GM10248 (cell line): ENCODE measurements at regions not wholly inside any gene's neighbourhood (a gene's known extent, or its start where the extent isn't known, plus 50 kb on each side); places are given as distances from the start of the nearest gene placed in this dataset.

Experiments
- CTCF ChIA-PET: fragments of 300-600 bp; sonication (Branson Sonifier 250); formaldehyde crosslinking; extraction: SDS; loops from one replicate; lab custom pipeline; 2021; ENCODE audit warnings: antibody characterized with exemption; lab: Yijun Ruan, JAX
- POLR2A ChIA-PET: fragments of 350-650 bp; sonication (Branson Sonifier 250); formaldehyde crosslinking; extraction: SDS; loops from one replicate; lab custom pipeline; 2020; ENCODE audit warnings: antibody characterized with exemption; lab: Yijun Ruan, JAX
- DNase-seq: peaks from one replicate; pipeline ENCODE4 v3.0.0; 2012; ENCODE audit errors: extremely low spot score
- TF ChIP-seq, protein P1 (sequence below): IDR thresholded peaks from 2 replicates; pipeline ENCODE4 v1.5.1; 2012; ENCODE audit warnings: mild to moderate bottlenecking, low read depth; ENCODE audit errors: extremely low read depth, missing control alignments, control extremely low read depth

GRCh38 chr3:152202976-152203626, 65.6 kb upstream of the MBNL1 start:
- ChIA-PET CTCF (interaction anchor here (1.1 to 2.2 kb wide), 8 partner anchors 8 to 78 kb away, joined by 3 to 6 read pairs (median 4); no protein-coding TSS in a partner anchor), POLR2A (no interaction called here)
- DNase-seq: no peak
- TF ChIP-seq, protein P1, sequence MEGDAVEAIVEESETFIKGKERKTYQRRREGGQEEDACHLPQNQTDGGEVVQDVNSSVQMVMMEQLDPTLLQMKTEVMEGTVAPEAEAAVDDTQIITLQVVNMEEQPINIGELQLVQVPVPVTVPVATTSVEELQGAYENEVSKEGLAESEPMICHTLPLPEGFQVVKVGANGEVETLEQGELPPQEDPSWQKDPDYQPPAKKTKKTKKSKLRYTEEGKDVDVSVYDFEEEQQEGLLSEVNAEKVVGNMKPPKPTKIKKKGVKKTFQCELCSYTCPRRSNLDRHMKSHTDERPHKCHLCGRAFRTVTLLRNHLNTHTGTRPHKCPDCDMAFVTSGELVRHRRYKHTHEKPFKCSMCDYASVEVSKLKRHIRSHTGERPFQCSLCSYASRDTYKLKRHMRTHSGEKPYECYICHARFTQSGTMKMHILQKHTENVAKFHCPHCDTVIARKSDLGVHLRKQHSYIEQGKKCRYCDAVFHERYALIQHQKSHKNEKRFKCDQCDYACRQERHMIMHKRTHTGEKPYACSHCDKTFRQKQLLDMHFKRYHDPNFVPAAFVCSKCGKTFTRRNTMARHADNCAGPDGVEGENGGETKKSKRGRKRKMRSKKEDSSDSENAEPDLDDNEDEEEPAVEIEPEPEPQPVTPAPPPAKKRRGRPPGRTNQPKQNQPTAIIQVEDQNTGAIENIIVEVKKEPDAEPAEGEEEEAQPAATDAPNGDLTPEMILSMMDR: no peak

GRCh38 chr3:152203652-152204051, 65.1 kb upstream of the MBNL1 start:
- POLR2A ChIA-PET: interaction anchor here (0.5 to 1.0 kb wide), 2 partner anchors 9 to 66 kb away, joined by 3 to 4 read pairs; no protein-coding TSS in a partner anchor
- CTCF ChIA-PET: interaction anchor here (0.7 to 3.7 kb wide), 8 partner anchors 9 to 78 kb away, joined by 3 to 11 read pairs (median 4); no protein-coding TSS in a partner anchor
- no peak for DNase-seq
- TF ChIP-seq, protein P1: no peak

DNA sequence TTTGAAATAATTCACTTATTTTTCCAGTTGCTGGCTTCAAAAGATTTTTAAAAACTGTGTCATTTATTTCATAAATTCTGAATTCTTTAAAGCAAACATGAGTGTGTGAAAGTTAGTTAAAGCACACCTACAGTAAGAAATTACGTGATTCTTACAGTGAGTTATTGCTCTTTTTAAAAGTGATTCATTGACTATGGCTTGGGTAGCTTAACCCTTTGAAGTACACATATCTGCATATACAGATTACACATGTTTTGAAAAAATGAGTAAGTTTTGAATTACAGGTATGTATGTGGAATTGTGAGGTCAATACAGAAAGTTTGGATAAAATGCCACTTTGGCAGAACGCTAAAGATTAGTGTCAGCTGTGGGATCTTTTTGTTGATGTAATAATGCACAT, 64.5 kb upstream of the MBNL1 start:
- CTCF ChIA-PET: interaction anchor here (0.7 to 3.7 kb wide), 7 partner anchors 8 to 77 kb away, joined by 3 to 11 read pairs (median 4); no protein-coding TSS in a partner anchor

DNA sequence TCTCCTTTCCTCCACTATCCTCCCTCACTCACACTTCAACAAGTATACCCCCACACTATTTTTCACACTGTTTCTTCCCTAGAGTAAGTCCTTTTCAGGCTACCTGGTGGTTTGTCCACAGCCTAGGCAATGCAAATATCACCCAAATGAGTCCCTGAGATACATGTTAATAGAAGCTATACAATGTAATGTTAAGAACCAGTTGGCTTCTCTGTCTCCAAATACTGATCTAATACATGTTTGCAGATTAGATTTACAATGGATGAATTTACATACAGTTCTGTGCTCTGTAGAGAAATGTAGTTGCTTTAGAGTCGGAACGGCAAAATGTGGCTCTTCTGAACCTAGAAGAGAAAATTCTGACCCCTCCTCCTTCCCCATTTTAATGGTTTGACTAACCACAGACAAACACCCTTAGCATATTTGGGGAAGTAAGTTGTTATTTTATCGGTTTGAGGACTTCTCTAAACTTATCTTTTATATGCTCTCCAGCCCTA, 63.6 kb upstream of the MBNL1 start:
- ChIA-PET CTCF (interaction anchor here (1.1 to 3.7 kb wide), 4 partner anchors 12 to 39 kb away, joined by 4 to 11 read pairs (median 5); no protein-coding TSS in a partner anchor), POLR2A (no interaction called here)
- TF ChIP-seq, protein P1: no peak
- peak; percentile 31 for DNase-seq

More for the DNA sequence above, 64.5 kb upstream of the MBNL1 start:
- POLR2A ChIA-PET: interaction anchor here (0.5 to 1.0 kb wide), 2 partner anchors 10 to 65 kb away, joined by 3 to 4 read pairs; no protein-coding TSS in a partner anchor
- TF ChIP-seq, protein P1: no peak
- no peak for DNase-seq

GRCh38 chr3:152206243-152206760, 62.4 kb upstream of the MBNL1 start:
- no peak for DNase-seq
- ChIA-PET POLR2A (no interaction called here), CTCF (interaction anchor here (1.6 to 3.7 kb wide), 2 partner anchors 11 to 14 kb away, joined by 4 to 11 read pairs; no protein-coding TSS in a partner anchor)
- TF ChIP-seq, protein P1: no peak

- POLR2A ChIA-PET: interaction anchor here (1.8 kb wide), 1 partner anchor 60 kb away, joined by 5 read pairs; the partner anchor contains the start of gene MBNL1
- CTCF ChIA-PET: interaction anchor here (3.0 kb wide), 1 partner anchor 11 kb away, joined by 24 read pairs; no protein-coding TSS in a partner anchor
- TF ChIP-seq, protein P1: no peak
- no peak for DNase-seq
Measured at GRCh38 chr3:152208439-152208838, 60.3 kb upstream of the MBNL1 start.
